ENCODE measurements at regions not wholly inside any gene's neighbourhood (a gene's known extent, or its start where the extent isn't known, plus 50 kb on each side); places are given as distances from the start of the nearest gene placed in this dataset.

- no peak overlapping the region for H3K27ac ChIP-seq
- H3K9me3 ChIP-seq = peaks cover 0 to 8% (median 0%) of the 10 kb centered on the region in 3 donors
- no peaks in the 10 kb centered on the region for H3K4me1 ChIP-seq
- no peaks in the 10 kb centered on the region for H3K36me3 ChIP-seq
- intact Hi-C loops (cut with DNase I) = no loop called here
- H3K27me3 ChIP-seq = no peaks in the 10 kb centered on the region
- no peak for DNase-seq
- H3K4me3 ChIP-seq = no peak overlapping the region
- WGBS, 2 donors = 65% methylated on average over 4 of the region's 4 CpGs
- no peak for TF ChIP-seq POLR2A (IDR thresholded peaks at IDR 0.05)
- no peak for TF ChIP-seq CTCF (IDR thresholded peaks at IDR 0.05)
Measured at GRCh38 chr3:147604136-147604535, 195.0 kb downstream of the ZIC1 start.

GRCh38 chr3:147613725-147614124 is 204.6 kb downstream of the ZIC1 start:
- DNase-seq = no peak
- no peaks in the 10 kb centered on the region for H3K4me1 ChIP-seq
- no peak overlapping the region for H3K27ac ChIP-seq
- TF ChIP-seq POLR2A (IDR thresholded peaks at IDR 0.05) = no peak
- TF ChIP-seq CTCF (IDR thresholded peaks at IDR 0.05) = no peak
- H3K27me3 ChIP-seq = no peaks in the 10 kb centered on the region
- 27 to 31% methylated on average over 3 of the region's 3 CpGs for WGBS, 2 donors
- no peaks in the 10 kb centered on the region for H3K36me3 ChIP-seq
- H3K9me3 ChIP-seq = no peaks in the 10 kb centered on the region
- H3K4me3 ChIP-seq = no peak overlapping the region
- intact Hi-C loops (cut with DNase I) = no loop called here

- intact Hi-C loops (cut with DNase I) = no loop called here
- TF ChIP-seq POLR2A (IDR thresholded peaks at IDR 0.05) = no peak
- TF ChIP-seq CTCF (IDR thresholded peaks at IDR 0.05) = no peak
- no peak overlapping the region for H3K27ac ChIP-seq
- no peaks in the 10 kb centered on the region for H3K36me3 ChIP-seq
- H3K4me3 ChIP-seq = no peak overlapping the region
- no peaks in the 10 kb centered on the region for H3K9me3 ChIP-seq
- no peak for DNase-seq
- 46 to 49% methylated on average over 3 of the region's 3 CpGs for WGBS, 2 donors
- H3K27me3 ChIP-seq = no peaks in the 10 kb centered on the region
- no peaks in the 10 kb centered on the region for H3K4me1 ChIP-seq
Measured at GRCh38 chr3:147614210-147614609, 205.0 kb downstream of the ZIC1 start.

- H3K27ac ChIP-seq = no peak overlapping the region
- TF ChIP-seq CTCF (IDR thresholded peaks at IDR 0.05) = no peak
- no peak for TF ChIP-seq POLR2A (IDR thresholded peaks at IDR 0.05)
- no peaks in the 10 kb centered on the region for H3K9me3 ChIP-seq
- H3K4me1 ChIP-seq = no peaks in the 10 kb centered on the region
- no peak overlapping the region for H3K4me3 ChIP-seq
- H3K36me3 ChIP-seq = no peaks in the 10 kb centered on the region
- no peak for DNase-seq
- intact Hi-C loops (cut with DNase I) = no loop called here
- WGBS, 2 donors = 56 to 65% methylated on average over 4 of the region's 4 CpGs
- no peaks in the 10 kb centered on the region for H3K27me3 ChIP-seq
Measured at GRCh38 chr3:147615035-147615434, 205.9 kb downstream of the ZIC1 start.

- Histone ChIP-seq H3K27ac (no peak overlapping the region), H3K4me3 (no peak overlapping the region), H3K4me1 (no peaks in the 10 kb centered on the region), H3K27me3 (no peaks in the 10 kb centered on the region), H3K9me3 (no peaks in the 10 kb centered on the region), H3K36me3 (no peaks in the 10 kb centered on the region)
- TF ChIP-seq POLR2A (IDR thresholded peaks at IDR 0.05) (no peak), CTCF (IDR thresholded peaks at IDR 0.05) (no peak)
- WGBS, 2 donors = 5 to 16% methylated on average over 2 of the region's 2 CpGs
- intact Hi-C loops (cut with DNase I) = no loop called here
- no peak for DNase-seq
Measured at GRCh38 chr3:147616998-147617619, 207.9 kb downstream of the ZIC1 start.

Measured in esophagus squamous epithelium (tissue), 5 donors.